ENCODE measurements at regions not wholly inside any gene's neighbourhood (a gene's known extent, or its start where the extent isn't known, plus 50 kb on each side); places are given as distances from the start of the nearest gene placed in this dataset.
A peak's percentile ranks its signal among the peaks of the same experiment; 100 is the strongest.

DNA sequence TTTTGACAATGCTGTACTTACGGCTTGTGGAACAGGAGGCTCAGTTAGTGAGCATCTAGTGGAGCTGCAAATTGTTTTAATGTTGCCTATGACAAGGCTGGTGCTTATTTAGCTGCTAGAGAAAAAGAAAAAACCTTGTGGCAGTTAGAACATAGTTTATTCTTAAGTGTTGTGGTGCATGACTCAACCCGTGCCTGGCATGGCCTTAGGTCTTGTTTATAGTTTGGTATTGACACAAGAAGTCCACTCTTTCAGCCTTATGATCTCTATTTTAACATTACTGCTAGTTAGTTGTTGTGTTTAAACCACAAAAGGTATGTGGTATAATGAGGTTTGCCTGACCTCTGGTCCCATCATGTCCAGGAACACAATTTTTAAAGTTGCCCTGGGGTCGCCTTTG is 744.6 kb downstream of the FAM181B start:
- in situ Hi-C loops (cut with HindIII; ENCODE audit: low sequenced_read_pairs): no loop called here
- peak; percentile 74 for DNase-seq (ENCODE audit: low read depth, low spot score)
- TF ChIP-seq, protein P1, sequence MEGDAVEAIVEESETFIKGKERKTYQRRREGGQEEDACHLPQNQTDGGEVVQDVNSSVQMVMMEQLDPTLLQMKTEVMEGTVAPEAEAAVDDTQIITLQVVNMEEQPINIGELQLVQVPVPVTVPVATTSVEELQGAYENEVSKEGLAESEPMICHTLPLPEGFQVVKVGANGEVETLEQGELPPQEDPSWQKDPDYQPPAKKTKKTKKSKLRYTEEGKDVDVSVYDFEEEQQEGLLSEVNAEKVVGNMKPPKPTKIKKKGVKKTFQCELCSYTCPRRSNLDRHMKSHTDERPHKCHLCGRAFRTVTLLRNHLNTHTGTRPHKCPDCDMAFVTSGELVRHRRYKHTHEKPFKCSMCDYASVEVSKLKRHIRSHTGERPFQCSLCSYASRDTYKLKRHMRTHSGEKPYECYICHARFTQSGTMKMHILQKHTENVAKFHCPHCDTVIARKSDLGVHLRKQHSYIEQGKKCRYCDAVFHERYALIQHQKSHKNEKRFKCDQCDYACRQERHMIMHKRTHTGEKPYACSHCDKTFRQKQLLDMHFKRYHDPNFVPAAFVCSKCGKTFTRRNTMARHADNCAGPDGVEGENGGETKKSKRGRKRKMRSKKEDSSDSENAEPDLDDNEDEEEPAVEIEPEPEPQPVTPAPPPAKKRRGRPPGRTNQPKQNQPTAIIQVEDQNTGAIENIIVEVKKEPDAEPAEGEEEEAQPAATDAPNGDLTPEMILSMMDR (IDR thresholded peaks at IDR 0.05; ENCODE audit: low read depth, low read length): no peak
- no peak overlapping the region for H3K4me3 ChIP-seq (ENCODE audit: low read depth, low read length)

DNA sequence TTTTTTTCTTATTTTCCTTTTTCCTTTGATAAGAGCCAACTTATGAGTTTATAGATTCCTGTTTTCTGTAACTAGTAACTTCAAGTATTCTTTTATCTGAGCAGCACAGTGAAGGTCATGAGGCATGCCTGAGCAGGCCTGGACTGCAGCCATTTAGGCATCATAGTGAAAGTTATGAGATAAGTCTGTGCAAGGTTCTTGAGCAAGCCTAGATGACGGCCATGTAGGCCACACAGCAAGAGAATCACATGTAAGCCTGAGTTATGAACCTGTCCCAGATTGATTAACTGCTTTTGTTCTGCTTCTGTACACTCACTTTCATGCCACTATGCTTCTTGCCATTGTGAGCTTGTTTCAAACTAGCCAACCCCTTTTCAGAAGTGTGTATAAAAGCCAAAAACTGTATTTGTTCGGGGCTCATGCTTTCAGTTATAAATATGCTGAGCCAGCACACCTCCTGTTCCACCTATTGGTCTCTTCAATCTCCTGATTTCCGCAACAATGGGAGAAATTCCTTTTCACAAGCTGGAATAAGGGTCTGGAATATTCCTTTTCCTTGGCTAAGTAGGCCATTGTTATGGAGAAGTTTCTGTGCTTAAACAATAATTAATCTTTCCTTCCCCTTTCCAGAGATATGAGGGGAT is 745.7 kb downstream of the FAM181B start:
- in situ Hi-C loops (cut with HindIII; ENCODE audit: low sequenced_read_pairs): no loop called here
- no peak overlapping the region for H3K4me3 ChIP-seq (ENCODE audit: low read depth, low read length)
- TF ChIP-seq, protein P1 (IDR thresholded peaks at IDR 0.05; ENCODE audit: low read depth, low read length): no peak
- peak; percentile 22 for DNase-seq (ENCODE audit: low read depth, low spot score)

DNA sequence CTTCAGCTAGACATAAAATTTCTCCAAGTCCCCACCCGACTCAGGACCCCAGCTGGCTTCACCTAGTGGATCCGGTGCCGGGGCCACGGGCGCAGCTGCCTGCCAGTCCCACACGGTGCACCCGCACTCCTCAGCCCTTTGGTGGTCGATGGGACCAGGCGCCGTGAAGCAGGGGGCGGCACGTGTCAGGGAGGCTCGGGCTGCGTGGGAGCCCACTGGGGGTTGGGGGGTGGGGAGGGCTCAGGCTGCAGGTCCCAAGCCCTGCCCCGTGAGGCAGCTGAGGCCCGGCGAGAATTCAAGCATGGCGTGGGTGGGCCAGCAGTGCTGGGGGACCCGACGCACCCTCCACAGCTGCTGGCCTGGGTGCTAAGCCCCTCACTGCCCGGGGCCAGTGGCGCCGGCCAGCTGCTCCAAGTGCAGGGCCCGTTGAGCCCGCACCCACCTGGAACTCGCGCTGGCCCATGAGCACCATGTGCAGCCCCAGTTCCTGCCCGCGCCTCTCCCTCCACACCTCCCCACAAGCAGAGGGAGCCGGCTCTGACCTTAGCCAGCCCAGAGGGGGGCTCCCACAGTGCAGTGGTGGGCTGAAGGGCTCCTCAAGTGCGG is 747.0 kb downstream of the FAM181B start:
- no peak for DNase-seq (ENCODE audit: low read depth, low spot score)
- no peak overlapping the region for H3K4me3 ChIP-seq (ENCODE audit: low read depth, low read length)
- in situ Hi-C loops (cut with HindIII; ENCODE audit: low sequenced_read_pairs): no loop called here
- TF ChIP-seq, protein P1 (IDR thresholded peaks at IDR 0.05; ENCODE audit: low read depth, low read length): no peak

- TF ChIP-seq, protein P1 (IDR thresholded peaks at IDR 0.05; ENCODE audit: low read depth, low read length): no peak
- no peak for DNase-seq (ENCODE audit: low read depth, low spot score)
Observed at GRCh38 chr11:81979448-81979847, 754.2 kb downstream of the FAM181B start.

DNA sequence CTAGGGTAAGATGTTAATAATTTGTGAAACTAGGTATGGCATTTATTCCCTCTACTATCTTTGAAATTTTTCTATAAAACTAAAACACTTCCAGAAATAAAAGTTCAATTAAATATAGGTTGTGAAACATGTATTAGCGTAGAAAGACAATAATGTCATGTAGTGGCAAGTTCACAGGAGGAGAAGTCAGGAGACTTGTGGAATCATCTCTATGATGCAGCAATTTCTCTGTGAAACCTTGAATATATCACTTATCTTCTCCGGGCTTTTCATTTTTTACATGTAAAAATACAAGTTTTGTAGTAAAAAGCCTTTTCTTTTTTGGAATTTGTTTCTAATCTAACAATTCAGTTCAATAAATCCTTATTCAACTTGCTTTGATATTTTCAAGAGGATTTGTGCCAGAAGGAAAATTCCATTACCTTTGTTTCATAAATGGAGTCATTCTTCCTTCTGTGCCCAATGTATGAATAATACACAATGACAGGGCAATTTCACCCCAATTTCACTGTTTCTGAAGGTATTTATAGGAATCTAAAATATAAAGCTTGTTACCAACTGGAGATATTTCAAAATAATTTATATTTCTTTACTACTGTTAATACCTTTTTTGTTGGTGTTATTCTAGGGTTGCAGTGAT is 758.3 kb downstream of the FAM181B start:
- no peak overlapping the region for H3K4me3 ChIP-seq (ENCODE audit: low read depth, low read length)
- TF ChIP-seq, protein P1 (IDR thresholded peaks at IDR 0.05; ENCODE audit: low read depth, low read length): no peak
- no peak for DNase-seq (ENCODE audit: low read depth, low spot score)
- in situ Hi-C loops (cut with HindIII; ENCODE audit: low sequenced_read_pairs): no loop called here

More at GRCh38 chr11:81979448-81979847, 754.2 kb downstream of the FAM181B start:
- H3K4me3 ChIP-seq (ENCODE audit: low read depth, low read length): no peak overlapping the region
- in situ Hi-C loops (cut with HindIII; ENCODE audit: low sequenced_read_pairs): no loop called here

GRCh38 chr11:81970886-81971285 is 762.8 kb downstream of the FAM181B start:
- TF ChIP-seq, protein P1 (IDR thresholded peaks at IDR 0.05; ENCODE audit: low read depth, low read length): no peak
- DNase-seq (ENCODE audit: low read depth, low spot score): no peak
- in situ Hi-C loops (cut with HindIII; ENCODE audit: low sequenced_read_pairs): no loop called here

More at GRCh38 chr11:81970886-81971285, 762.8 kb downstream of the FAM181B start:
- no peak overlapping the region for H3K4me3 ChIP-seq (ENCODE audit: low read depth, low read length)
